NCI-H69 (cell line): ENCODE measurements at regions not wholly inside any gene's neighbourhood (a gene's known extent, or its start where the extent isn't known, plus 50 kb on each side); places are given as distances from the start of the nearest gene placed in this dataset.
"Not testable (repeated sequence)": the region's sequence is repeated elsewhere in the genome, so short reads cannot be mapped to it uniquely, and the experiment has no call there.

ENCODE experiments used
- DNase-seq: peaks from one replicate; lab custom pipeline; 2025; lab: John Stamatoyannopoulos, UW

GRCh38 chr1:192862271-192862670 lies 53.4 kb downstream of the RGS2 start:
- DNase-seq = no peak

- no peak for DNase-seq
Measured at GRCh38 chr1:192866241-192866868, 57.5 kb downstream of the RGS2 start.

GRCh38 chr1:192867180-192867579 lies 58.3 kb downstream of the RGS2 start:
- DNase-seq = no peak

- no peak for DNase-seq
Measured at GRCh38 chr1:192869308-192869940, 60.6 kb downstream of the RGS2 start.

- no peak for DNase-seq
Measured at GRCh38 chr1:192872010-192872409, 63.2 kb downstream of the RGS2 start.

- no peak for DNase-seq
Measured at GRCh38 chr1:192873836-192874235, 65.0 kb downstream of the RGS2 start.

- no peak for DNase-seq
Measured at GRCh38 chr1:192876633-192877032, 67.8 kb downstream of the RGS2 start.

- no peak for DNase-seq
Measured at GRCh38 chr1:192877283-192877886, 68.5 kb downstream of the RGS2 start.

GRCh38 chr1:192878249-192878648 lies 69.4 kb downstream of the RGS2 start:
- DNase-seq = no peak

GRCh38 chr1:192879406-192879805 lies 70.6 kb downstream of the RGS2 start:
- no peak for DNase-seq

- DNase-seq = no peak
Measured at GRCh38 chr1:192880231-192880630, 71.4 kb downstream of the RGS2 start.

GRCh38 chr1:192884241-192884640 lies 75.4 kb downstream of the RGS2 start:
- no peak for DNase-seq

GRCh38 chr1:192885387-192885786 lies 76.5 kb downstream of the RGS2 start:
- not testable (repeated sequence) for DNase-seq

- no peak for DNase-seq
Measured at GRCh38 chr1:192887426-192887825, 78.6 kb downstream of the RGS2 start.

- DNase-seq = no peak
Measured at GRCh38 chr1:192888574-192888973, 79.7 kb downstream of the RGS2 start.

GRCh38 chr1:192889082-192889481 lies 80.2 kb downstream of the RGS2 start:
- DNase-seq = no peak

GRCh38 chr1:192890134-192890533 lies 81.3 kb downstream of the RGS2 start:
- DNase-seq = no peak

GRCh38 chr1:192892934-192893333 lies 84.1 kb downstream of the RGS2 start:
- DNase-seq = no peak

GRCh38 chr1:192895487-192895886 lies 86.6 kb downstream of the RGS2 start:
- not testable (repeated sequence) for DNase-seq

GRCh38 chr1:192896376-192896775 lies 87.5 kb downstream of the RGS2 start:
- no peak for DNase-seq

- DNase-seq = no peak
Measured at GRCh38 chr1:192901500-192901899, 92.7 kb downstream of the RGS2 start.

- DNase-seq = peak; percentile 86
Measured at GRCh38 chr1:192903142-192903541, 94.3 kb downstream of the RGS2 start.

GRCh38 chr1:192904438-192904895 lies 95.6 kb downstream of the RGS2 start:
- DNase-seq = no peak
